Gastroesophageal sphincter (tissue), 4 donors: ENCODE measurements at regions not wholly inside any gene's neighbourhood (a gene's known extent, or its start where the extent isn't known, plus 50 kb on each side); places are given as distances from the start of the nearest gene placed in this dataset.

Source experiments
- ATAC-seq: fragments of 150-250 bp; one replicate; pipeline ENCODE4 v1.9.1; 2016; ENCODE audit warnings: mild to moderate bottlenecking, moderate library complexity
- H3K27ac ChIP-seq, 4 donors: fragments of 200-600 bp; sonication (generic) in 3 of 4; 1 replicate in 3 of 4; 2 replicates in 1 of 4; pipeline ENCODE4 v1.5.1; 2016 to 2019
- H3K27me3 ChIP-seq: fragments of 200-600 bp; sonication (generic); one replicate; pipeline ENCODE4 v1.5.1; 2019
- H3K36me3 ChIP-seq, 2 donors: fragments of 200-600 bp; sonication (generic); one replicate each; pipeline ENCODE4 v1.5.1; 2019; ENCODE audit warnings: control low read depth in 1 of 2
- H3K4me1 ChIP-seq, 3 donors: fragments of 200-600 bp; sonication (generic); 1 replicate in 2 of 3; 2 replicates in 1 of 3; pipeline ENCODE4 v1.5.1; 2016 to 2019; ENCODE audit warnings: control low read depth in 2 of 3
- H3K4me3 ChIP-seq, 2 donors: fragments of 200-600 bp; sonication (generic); one replicate each; pipeline ENCODE4 v1.5.1; 2019; ENCODE audit warnings: mild to moderate bottlenecking in 1 of 2, moderate library complexity in 1 of 2
- H3K9me3 ChIP-seq, 3 donors: fragments of 200-600 bp; sonication (generic); one replicate each; pipeline ENCODE4 v1.5.1; 2017 to 2019; ENCODE audit warnings: control low read depth in 2 of 3
- EP300 ChIP-seq: sonication (generic); formaldehyde crosslinking; IDR thresholded peaks from one replicate; pipeline ENCODE4 v1.6.1; 2017; ENCODE audit warnings: antibody characterized with exemption, mild to moderate bottlenecking
- POLR2A ChIP-seq, 2 donors: fragments of 450-650 bp; IDR thresholded peaks; one replicate each; pipeline ENCODE4 v1.6.1; 2017; ENCODE audit warnings: antibody characterized with exemption in 2 of 2, mild to moderate bottlenecking in 2 of 2, moderate library complexity in 1 of 2
- POLR2AphosphoS5 ChIP-seq: sonication (generic); formaldehyde crosslinking; IDR thresholded peaks from one replicate; pipeline ENCODE4 v1.6.1; 2017; ENCODE audit warnings: antibody characterized with exemption
- WGBS, 2 donors: methylation state at CpG; one replicate each; pipeline ENCODE4 v1.1.5; 2018; ENCODE audit warnings: low coverage in 1 of 2; 5-methylcytosine and 5-hydroxymethylcytosine counted together
- TF ChIP-seq, protein P1 (sequence below), 4 experiments: fragments of 200-600 bp in 2 of 4; fragments of 450-650 bp in 2 of 4; sonication (generic) in 1 of 4; IDR thresholded peaks; one replicate each; pipeline ENCODE4 v1.5.1; 2017 to 2019; ENCODE audit warnings: antibody characterized with exemption in 4 of 4, mild to moderate bottlenecking in 2 of 4, moderate library complexity in 2 of 4

DNA sequence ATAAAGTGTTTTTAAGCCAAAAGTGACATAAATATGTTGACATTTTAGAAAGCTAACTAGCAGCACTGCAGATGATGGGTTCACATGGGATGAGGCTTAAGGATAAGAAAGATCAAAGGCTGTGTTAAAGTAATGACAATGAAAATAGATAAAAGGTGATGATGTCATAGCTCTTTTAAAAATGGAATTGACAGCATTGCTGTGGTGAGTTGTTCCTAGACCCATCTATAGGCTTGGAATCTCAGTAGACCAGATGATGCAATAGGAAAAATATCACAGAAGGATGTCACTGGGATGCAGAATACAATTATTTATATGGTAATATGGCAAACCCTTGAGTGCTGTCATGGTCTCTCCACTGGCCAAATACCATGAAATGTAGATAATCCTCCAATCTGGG is 286.0 kb downstream of the PLA2G4A start:
- TF ChIP-seq POLR2A (IDR thresholded peaks at IDR 0.05) = no peak
- TF ChIP-seq, protein P1, sequence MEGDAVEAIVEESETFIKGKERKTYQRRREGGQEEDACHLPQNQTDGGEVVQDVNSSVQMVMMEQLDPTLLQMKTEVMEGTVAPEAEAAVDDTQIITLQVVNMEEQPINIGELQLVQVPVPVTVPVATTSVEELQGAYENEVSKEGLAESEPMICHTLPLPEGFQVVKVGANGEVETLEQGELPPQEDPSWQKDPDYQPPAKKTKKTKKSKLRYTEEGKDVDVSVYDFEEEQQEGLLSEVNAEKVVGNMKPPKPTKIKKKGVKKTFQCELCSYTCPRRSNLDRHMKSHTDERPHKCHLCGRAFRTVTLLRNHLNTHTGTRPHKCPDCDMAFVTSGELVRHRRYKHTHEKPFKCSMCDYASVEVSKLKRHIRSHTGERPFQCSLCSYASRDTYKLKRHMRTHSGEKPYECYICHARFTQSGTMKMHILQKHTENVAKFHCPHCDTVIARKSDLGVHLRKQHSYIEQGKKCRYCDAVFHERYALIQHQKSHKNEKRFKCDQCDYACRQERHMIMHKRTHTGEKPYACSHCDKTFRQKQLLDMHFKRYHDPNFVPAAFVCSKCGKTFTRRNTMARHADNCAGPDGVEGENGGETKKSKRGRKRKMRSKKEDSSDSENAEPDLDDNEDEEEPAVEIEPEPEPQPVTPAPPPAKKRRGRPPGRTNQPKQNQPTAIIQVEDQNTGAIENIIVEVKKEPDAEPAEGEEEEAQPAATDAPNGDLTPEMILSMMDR (IDR thresholded peaks at IDR 0.05) = no peak
- no peak for TF ChIP-seq POLR2AphosphoS5
- Histone ChIP-seq H3K4me1 (no peaks in the 10 kb centered on the region), H3K27ac (no peak overlapping the region), H3K4me3 (no peak overlapping the region), H3K9me3 (no peaks in the 10 kb centered on the region), H3K36me3 (no peaks in the 10 kb centered on the region), H3K27me3 (no peaks in the 10 kb centered on the region)
- ATAC-seq = no peak

DNA sequence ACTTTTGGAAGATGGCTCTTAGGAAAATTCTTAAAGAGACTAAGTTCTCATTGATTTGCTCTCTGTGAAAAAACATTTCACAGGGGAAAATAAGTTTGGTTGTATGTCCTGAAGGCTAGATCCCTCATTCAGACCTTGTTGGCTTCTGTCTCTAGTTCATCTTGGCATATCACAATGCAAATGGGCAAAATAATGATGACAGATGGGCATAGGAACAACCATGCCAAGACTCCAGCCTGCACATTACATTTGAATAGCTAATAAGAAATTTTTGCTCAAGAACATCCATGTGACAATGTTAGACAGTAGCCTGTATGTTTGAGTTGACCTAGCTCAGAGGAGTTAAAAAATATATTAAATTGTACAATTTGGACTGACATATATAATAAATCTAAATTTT is 292.9 kb downstream of the PLA2G4A start:
- H3K36me3 ChIP-seq = no peaks in the 10 kb centered on the region
- no peaks in the 10 kb centered on the region for H3K27me3 ChIP-seq
- no peaks in the 10 kb centered on the region for H3K4me1 ChIP-seq
- H3K27ac ChIP-seq = no peak overlapping the region
- no peaks in the 10 kb centered on the region for H3K9me3 ChIP-seq
- no peak overlapping the region for H3K4me3 ChIP-seq
- ATAC-seq = no peak
- TF ChIP-seq, protein P1 (IDR thresholded peaks at IDR 0.05) = no peak
- TF ChIP-seq POLR2AphosphoS5 = no peak
- TF ChIP-seq POLR2A (IDR thresholded peaks at IDR 0.05) = no peak

DNA sequence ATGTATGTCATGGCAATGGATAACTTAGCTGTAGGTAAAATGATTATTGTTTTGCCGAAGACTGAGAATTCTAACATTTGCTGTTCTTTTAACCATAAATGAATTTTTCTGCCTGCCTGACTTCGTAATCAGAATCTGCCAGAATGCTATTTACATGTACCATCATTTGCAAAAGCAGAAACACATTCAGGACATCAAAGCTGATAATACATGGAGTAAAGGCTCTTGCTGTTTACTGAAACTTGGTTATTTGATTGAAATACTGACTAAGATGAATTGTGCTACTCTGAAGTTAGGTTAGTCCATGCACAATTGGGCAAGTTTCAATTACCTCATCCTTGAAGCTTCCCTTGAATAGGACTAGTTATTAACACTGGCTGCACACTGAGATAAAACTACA is 293.8 kb downstream of the PLA2G4A start:
- H3K9me3 ChIP-seq = no peaks in the 10 kb centered on the region
- H3K36me3 ChIP-seq = no peaks in the 10 kb centered on the region
- TF ChIP-seq POLR2AphosphoS5 (no peak), EP300 (no peak)
- TF ChIP-seq, protein P1 (IDR thresholded peaks at IDR 0.05) = no peak
- 83 to 86% methylated on average over 2 of the region's 2 CpGs for WGBS, 2 donors
- no peak overlapping the region for H3K27ac ChIP-seq
- no peaks in the 10 kb centered on the region for H3K4me1 ChIP-seq
- H3K4me3 ChIP-seq = no peak overlapping the region
- no peak for ATAC-seq
- H3K27me3 ChIP-seq = no peaks in the 10 kb centered on the region

DNA sequence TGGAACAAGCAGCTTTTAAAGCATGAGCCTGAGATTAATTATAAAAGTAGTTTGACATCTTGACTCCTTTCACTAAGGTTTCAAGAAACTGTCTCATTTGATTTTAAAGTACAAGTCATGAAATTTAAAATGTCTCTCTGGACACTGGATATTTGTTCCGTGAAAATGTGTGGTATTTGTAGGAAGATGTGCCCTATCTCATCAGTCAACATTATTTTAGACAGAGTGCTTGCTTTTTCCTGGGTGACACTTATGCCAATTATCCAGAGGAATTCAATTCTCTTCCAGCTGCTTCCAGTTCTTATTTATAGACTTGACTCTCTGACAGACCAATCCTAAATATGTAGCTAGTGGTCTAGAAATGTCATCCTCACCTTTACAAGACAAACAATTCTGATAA is 300.4 kb downstream of the PLA2G4A start:
- no peaks in the 10 kb centered on the region for H3K27me3 ChIP-seq
- H3K4me3 ChIP-seq = no peak overlapping the region
- WGBS, 2 donors = 8 to 21% methylated on average over 1 of the region's 1 CpG
- TF ChIP-seq POLR2AphosphoS5 = no peak
- TF ChIP-seq, protein P1 (IDR thresholded peaks at IDR 0.05) = no peak
- no peak for TF ChIP-seq EP300
- no peak for TF ChIP-seq POLR2A (IDR thresholded peaks at IDR 0.05)
- H3K36me3 ChIP-seq = no peaks in the 10 kb centered on the region
- no peaks in the 10 kb centered on the region for H3K4me1 ChIP-seq
- no peak for ATAC-seq
- H3K9me3 ChIP-seq = peaks cover 0 to 4% (median 0%) of the 10 kb centered on the region in 3 donors
- no peak overlapping the region for H3K27ac ChIP-seq

DNA sequence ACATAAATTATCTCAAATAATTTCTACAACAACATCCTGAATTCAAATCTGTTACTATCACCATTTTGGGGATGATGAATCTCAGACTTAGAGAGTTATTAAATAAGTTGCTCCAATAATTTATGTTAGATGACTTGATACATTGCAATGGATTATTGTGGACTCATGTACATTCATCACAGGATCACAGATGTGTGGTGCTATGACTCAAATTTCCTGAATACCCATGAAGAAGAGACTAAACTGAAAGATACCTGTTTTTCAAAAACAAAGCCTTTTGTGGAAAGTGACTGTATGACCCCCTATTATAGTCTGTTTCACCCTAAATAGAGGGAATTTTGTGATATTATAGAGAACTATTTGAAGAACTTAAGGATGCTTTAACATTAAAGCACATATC is 315.0 kb downstream of the PLA2G4A start:
- no peaks in the 10 kb centered on the region for H3K36me3 ChIP-seq
- no peak overlapping the region for H3K4me3 ChIP-seq
- H3K27me3 ChIP-seq = no peaks in the 10 kb centered on the region
- no peak overlapping the region for H3K27ac ChIP-seq
- H3K4me1 ChIP-seq = no peaks in the 10 kb centered on the region
- TF ChIP-seq POLR2AphosphoS5 (no peak), EP300 (no peak), POLR2A (IDR thresholded peaks at IDR 0.05) (no peak)
- TF ChIP-seq, protein P1 (IDR thresholded peaks at IDR 0.05) = no peak
- ATAC-seq = no peak
- peaks cover 0 to 4% (median 0%) of the 10 kb centered on the region in 3 donors for H3K9me3 ChIP-seq
